H9 (cell line): ENCODE measurements at regions not wholly inside any gene's neighbourhood (a gene's known extent, or its start where the extent isn't known, plus 50 kb on each side); places are given as distances from the start of the nearest gene placed in this dataset.

ENCODE experiments used
- DNase-seq: peaks from one replicate; pipeline ENCODE4 v3.0.0-alpha.2; 2017
- H2AFZ ChIP-seq: one replicate; pipeline ENCODE4 v1.6.1; 2013; ENCODE audit warnings: mild to moderate bottlenecking, low read length, control low read depth, moderate library complexity
- H2AK5ac ChIP-seq: 2 replicates; pipeline ENCODE4 v1.6.1; 2013; ENCODE audit warnings: low read length, control low read depth, mixed read lengths; ENCODE audit not compliant: insufficient read length
- H2BK120ac ChIP-seq: one replicate; pipeline ENCODE4 v1.6.1; 2013; ENCODE audit warnings: low read depth, mild to moderate bottlenecking, low read length, control low read depth, inconsistent platforms; ENCODE audit not compliant: poor library complexity, severe bottlenecking
- H2BK12ac ChIP-seq: 2 replicates; pipeline ENCODE4 v1.6.1; 2013; ENCODE audit warnings: low read length, control low read depth, mixed read lengths, low read depth; ENCODE audit not compliant: insufficient read length
- H2BK15ac ChIP-seq: 2 replicates; pipeline ENCODE4 v1.6.1; 2013; ENCODE audit warnings: low read depth, low read length, control low read depth
- H2BK20ac ChIP-seq: one replicate; pipeline ENCODE4 v1.6.1; 2013; ENCODE audit warnings: low read depth, mild to moderate bottlenecking, low read length, control low read depth, inconsistent platforms; ENCODE audit not compliant: poor library complexity, severe bottlenecking
- H2BK5ac ChIP-seq: 2 replicates; pipeline ENCODE4 v1.6.1; 2013; ENCODE audit warnings: low read length, control low read depth, mixed read lengths; ENCODE audit not compliant: insufficient read length
- H3K14ac ChIP-seq: 2 replicates; pipeline ENCODE4 v1.6.1; 2013; ENCODE audit warnings: low read length, control low read depth; ENCODE audit not compliant: insufficient read depth
- H3K18ac ChIP-seq: 2 replicates; pipeline ENCODE4 v1.6.1; 2013; ENCODE audit warnings: low read depth, mild to moderate bottlenecking, mixed read lengths, low read length, control low read depth; ENCODE audit not compliant: insufficient read length
- H3K23ac ChIP-seq: 2 replicates; pipeline ENCODE4 v1.6.1; 2013; ENCODE audit warnings: low read length, control low read depth, mixed read lengths, low read depth; ENCODE audit not compliant: insufficient read length
- H3K23me2 ChIP-seq: 2 replicates; pipeline ENCODE4 v1.6.1; 2013; ENCODE audit warnings: low read depth, mild to moderate bottlenecking, mixed read lengths, low read length, control low read depth; ENCODE audit not compliant: insufficient read length, poor library complexity, severe bottlenecking
- H3K27ac ChIP-seq: 2 replicates; pipeline ENCODE4 v1.5.1; 2013; ENCODE audit warnings: low read length, control low read depth, mixed read lengths, low read depth; ENCODE audit not compliant: insufficient read length
- H3K27me3 ChIP-seq: 2 replicates; pipeline ENCODE4 v1.6.1; 2013; ENCODE audit warnings: low read length, control low read depth, inconsistent platforms; ENCODE audit not compliant: insufficient read depth
- H3K4ac ChIP-seq: 2 replicates; pipeline ENCODE4 v1.6.1; 2013; ENCODE audit warnings: low read depth, mild to moderate bottlenecking, control low read depth, inconsistent platforms, low read length, moderate library complexity
- H3K4me1 ChIP-seq: 2 replicates; pipeline ENCODE4 v1.6.1; 2013; ENCODE audit warnings: low read length, control low read depth, inconsistent platforms; ENCODE audit not compliant: insufficient read depth
- H3K4me2 ChIP-seq: 2 replicates; pipeline ENCODE4 v1.6.1; 2013; ENCODE audit warnings: low read length, control low read depth, mixed read lengths; ENCODE audit not compliant: insufficient read length, insufficient read depth
- H3K56ac ChIP-seq: 2 replicates; pipeline ENCODE4 v1.6.1; 2013; ENCODE audit warnings: low read depth, mild to moderate bottlenecking, mixed read lengths, low read length, control low read depth; ENCODE audit not compliant: insufficient read length
- H3K79me1 ChIP-seq: 2 replicates; pipeline ENCODE4 v1.6.1; 2013; ENCODE audit warnings: low read depth, mild to moderate bottlenecking, moderate library complexity, low read length, control low read depth, inconsistent platforms; ENCODE audit not compliant: insufficient read depth, poor library complexity, severe bottlenecking
- H3K79me2 ChIP-seq: 2 replicates; pipeline ENCODE4 v1.6.1; 2013; ENCODE audit warnings: low read length, control low read depth, inconsistent platforms; ENCODE audit not compliant: insufficient read depth
- H3K9ac ChIP-seq: 2 replicates; pipeline ENCODE4 v1.6.1; 2013; ENCODE audit warnings: low read length, control low read depth, mixed read lengths; ENCODE audit not compliant: insufficient read length; ENCODE audit errors: extremely low read depth
- H3K9me3 ChIP-seq: one replicate; pipeline ENCODE4 v1.6.1; 2013; ENCODE audit warnings: low read depth, low read length, inconsistent platforms; ENCODE audit not compliant: control insufficient read depth
- H3T11ph ChIP-seq: one replicate; pipeline ENCODE4 v1.6.1; 2013; ENCODE audit warnings: mild to moderate bottlenecking, low read length, control low read depth, inconsistent platforms
- H4K20me1 ChIP-seq: one replicate; pipeline ENCODE4 v1.6.1; 2013; ENCODE audit not compliant: control insufficient read depth, insufficient read length, insufficient read depth
- H4K5ac ChIP-seq: 2 replicates; pipeline ENCODE4 v1.6.1; 2013; ENCODE audit warnings: low read depth, mild to moderate bottlenecking, mixed read lengths, low read length, control low read depth; ENCODE audit not compliant: insufficient read length
- H4K8ac ChIP-seq: replicated peaks from 2 replicates; pipeline ENCODE4 v1.6.1; 2013; ENCODE audit warnings: low read length, control low read depth, mixed read lengths, low read depth; ENCODE audit not compliant: insufficient read length
- H4K91ac ChIP-seq: 2 replicates; pipeline ENCODE4 v1.6.1; 2013; ENCODE audit warnings: low read depth, mild to moderate bottlenecking, moderate library complexity, mixed read lengths, low read length, control low read depth; ENCODE audit not compliant: insufficient read length
- H3K27ac Mint-ChIP-seq, 3 experiments: 2 replicates in 2 of 3; 3 replicates in 1 of 3; pipeline ENCODE4 v1.8.0; 2020 to 2021; ENCODE audit warnings: mixed read lengths in 3 of 3, mild to moderate bottlenecking in 1 of 3, moderate library complexity in 1 of 3
- H3K27me3 Mint-ChIP-seq: 2 replicates; pipeline ENCODE4 v1.8.0; 2021; ENCODE audit warnings: low read depth, mild to moderate bottlenecking, moderate library complexity, mixed read lengths
- H3K36me3 Mint-ChIP-seq, 3 experiments: 2 replicates in 2 of 3; 3 replicates in 1 of 3; pipeline ENCODE4 v1.8.0; 2020 to 2021; ENCODE audit warnings: low read depth in 3 of 3, mixed read lengths in 3 of 3; ENCODE audit not compliant: insufficient read depth in 1 of 3
- H3K4me1 Mint-ChIP-seq, 2 experiments: 2 replicates each; pipeline ENCODE4 v1.8.0; 2020; ENCODE audit warnings: mixed read lengths in 2 of 2
- H3K4me3 Mint-ChIP-seq, 2 experiments: 2 replicates in 1 of 2; 3 replicates in 1 of 2; pipeline ENCODE4 v1.8.0; 2020 to 2021; ENCODE audit warnings: mild to moderate bottlenecking in 2 of 2, mixed read lengths in 2 of 2, moderate library complexity in 1 of 2
- H3K9me3 Mint-ChIP-seq, 2 experiments: 2 replicates in 1 of 2; 3 replicates in 1 of 2; pipeline ENCODE4 v1.8.0; 2020; ENCODE audit warnings: mild to moderate bottlenecking in 2 of 2, mixed read lengths in 2 of 2, moderate library complexity in 1 of 2
- WGBS: extraction: QIAGEN DNeasy Blood & Tissue Kit; methylation state at CpG from one replicate; pipeline ENCODE4 v1.1.7; 2013; ENCODE audit warnings: missing lambda C conversion rate, low lambda C conversion rate, mixed read lengths; ENCODE audit not compliant: insufficient read length; ENCODE audit errors: extremely low coverage; 5-methylcytosine and 5-hydroxymethylcytosine counted together
- TF ChIP-seq, protein P1 (sequence below): fragments of 200-600 bp; sonication (generic); conservative IDR thresholded peaks from 3 replicates; pipeline ENCODE4 v1.8.0; 2021; ENCODE audit warnings: antibody characterized with exemption, mild to moderate bottlenecking

DNA sequence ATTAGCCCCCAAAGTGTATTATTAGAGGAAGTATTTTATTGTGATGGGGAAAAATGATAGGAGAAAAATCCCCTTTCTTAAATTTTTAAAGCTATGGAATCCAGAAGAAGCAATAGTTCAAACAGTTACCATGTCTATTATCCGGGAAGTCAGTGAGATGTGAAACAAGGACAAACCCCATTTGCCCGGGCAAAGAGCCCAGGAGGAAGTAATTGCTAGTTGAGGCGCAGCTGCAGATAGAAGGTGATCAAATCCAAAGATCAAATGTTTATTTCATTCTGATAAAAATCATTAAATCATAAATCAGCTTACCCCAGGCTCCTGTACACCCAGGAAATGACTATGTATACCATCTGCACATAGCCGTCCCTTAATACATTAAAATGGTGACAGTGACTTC lies 204.0 kb upstream of the CRBN start:
- Histone ChIP-seq H3K9me3 (no peaks in the 10 kb centered on the region), H2BK20ac (no peak overlapping the region), H2BK15ac (no peak overlapping the region), H4K20me1 (no peaks in the 10 kb centered on the region), H4K5ac (no peak overlapping the region), H3K18ac (no peak overlapping the region), H3T11ph (no peak overlapping the region), H2AFZ (no peak overlapping the region), H2AK5ac (no peak overlapping the region), H3K23me2 (no peaks in the 10 kb centered on the region), H3K27ac (no peak overlapping the region), H2BK12ac (no peak overlapping the region), H3K14ac (no peak overlapping the region), H3K23ac (no peak overlapping the region), H3K9ac (no peak overlapping the region), H3K27me3 (no peaks in the 10 kb centered on the region), H3K79me2 (no peaks in the 10 kb centered on the region), H4K91ac (no peak overlapping the region), H3K4ac (no peak overlapping the region), H3K4me1 (no peaks in the 10 kb centered on the region), H4K8ac (no peak overlapping the region), H3K56ac (no peak overlapping the region), H2BK5ac (no peak overlapping the region), H2BK120ac (no peak overlapping the region), H3K79me1 (no peaks in the 10 kb centered on the region), H3K4me2 (no peak overlapping the region)
- Mint-ChIP-seq H3K9me3 (peaks cover 0 to 3% of the 10 kb centered on the region in 2 experiments; a peak in 1 of 5 replicates), H3K27me3 (no peaks in the 10 kb centered on the region), H3K4me3 (no peak overlapping the region), H3K4me1 (peaks cover 3 to 4% of the 10 kb centered on the region in 2 experiments; a peak in 3 of 4 replicates), H3K27ac (no peak overlapping the region), H3K36me3 (0 out of 7 replicates have a peak, but pooled peaks cover 0 to 3% (median 0%) of the 10 kb centered on the region in 3 experiments)
- WGBS = no CpG with 5 or more reads among the region's 4 CpGs
- TF ChIP-seq, protein P1, sequence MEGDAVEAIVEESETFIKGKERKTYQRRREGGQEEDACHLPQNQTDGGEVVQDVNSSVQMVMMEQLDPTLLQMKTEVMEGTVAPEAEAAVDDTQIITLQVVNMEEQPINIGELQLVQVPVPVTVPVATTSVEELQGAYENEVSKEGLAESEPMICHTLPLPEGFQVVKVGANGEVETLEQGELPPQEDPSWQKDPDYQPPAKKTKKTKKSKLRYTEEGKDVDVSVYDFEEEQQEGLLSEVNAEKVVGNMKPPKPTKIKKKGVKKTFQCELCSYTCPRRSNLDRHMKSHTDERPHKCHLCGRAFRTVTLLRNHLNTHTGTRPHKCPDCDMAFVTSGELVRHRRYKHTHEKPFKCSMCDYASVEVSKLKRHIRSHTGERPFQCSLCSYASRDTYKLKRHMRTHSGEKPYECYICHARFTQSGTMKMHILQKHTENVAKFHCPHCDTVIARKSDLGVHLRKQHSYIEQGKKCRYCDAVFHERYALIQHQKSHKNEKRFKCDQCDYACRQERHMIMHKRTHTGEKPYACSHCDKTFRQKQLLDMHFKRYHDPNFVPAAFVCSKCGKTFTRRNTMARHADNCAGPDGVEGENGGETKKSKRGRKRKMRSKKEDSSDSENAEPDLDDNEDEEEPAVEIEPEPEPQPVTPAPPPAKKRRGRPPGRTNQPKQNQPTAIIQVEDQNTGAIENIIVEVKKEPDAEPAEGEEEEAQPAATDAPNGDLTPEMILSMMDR = no peak
- DNase-seq = no peak
